WERI-Rb-1 (cell line): ENCODE measurements at regions not wholly inside any gene's neighbourhood (a gene's known extent, or its start where the extent isn't known, plus 50 kb on each side); places are given as distances from the start of the nearest gene placed in this dataset.
"Not testable (repeated sequence)": the region's sequence is repeated elsewhere in the genome, so short reads cannot be mapped to it uniquely, and the experiment has no call there.

Source experiments
- DNase-seq: peaks from one replicate; pipeline ENCODE4 v3.0.0-alpha.2; 2020
- H3K27ac ChIP-seq: fragments of 250-450 bp; sonication (Bioruptor Pico); 2 replicates; pipeline ENCODE4 v1.5.1; 2020; ENCODE audit warnings: mild to moderate bottlenecking, moderate library complexity
- H3K27me3 ChIP-seq: fragments of 250-450 bp; sonication (Bioruptor Pico); 2 replicates; pipeline ENCODE4 v1.5.1; 2021; ENCODE audit warnings: mild to moderate bottlenecking, low read depth, moderate library complexity; ENCODE audit not compliant: insufficient read depth, severe bottlenecking
- H3K36me3 ChIP-seq: fragments of 250-450 bp; sonication (Bioruptor Pico); 2 replicates; pipeline ENCODE4 v1.5.1; 2020; ENCODE audit warnings: mild to moderate bottlenecking, moderate library complexity
- H3K4me3 ChIP-seq: 2 replicates; pipeline ENCODE4 v1.5.1; 2011; ENCODE audit warnings: low read depth, mild to moderate bottlenecking, control low read depth, low read length
- H3K9me3 ChIP-seq: fragments of 250-450 bp; sonication (Bioruptor Pico); 2 replicates; pipeline ENCODE4 v1.5.1; 2021; ENCODE audit warnings: mild to moderate bottlenecking, moderate library complexity; ENCODE audit not compliant: severe bottlenecking
- TF ChIP-seq, protein P1 (sequence below): IDR thresholded peaks from 2 replicates; pipeline ENCODE4 v1.5.1; 2011; ENCODE audit warnings: low read depth, mild to moderate bottlenecking, control low read depth, inconsistent platforms, low read length

GRCh38 chr13:71300602-71301001, 566.4 kb downstream of the DACH1 start:
- TF ChIP-seq, protein P1, sequence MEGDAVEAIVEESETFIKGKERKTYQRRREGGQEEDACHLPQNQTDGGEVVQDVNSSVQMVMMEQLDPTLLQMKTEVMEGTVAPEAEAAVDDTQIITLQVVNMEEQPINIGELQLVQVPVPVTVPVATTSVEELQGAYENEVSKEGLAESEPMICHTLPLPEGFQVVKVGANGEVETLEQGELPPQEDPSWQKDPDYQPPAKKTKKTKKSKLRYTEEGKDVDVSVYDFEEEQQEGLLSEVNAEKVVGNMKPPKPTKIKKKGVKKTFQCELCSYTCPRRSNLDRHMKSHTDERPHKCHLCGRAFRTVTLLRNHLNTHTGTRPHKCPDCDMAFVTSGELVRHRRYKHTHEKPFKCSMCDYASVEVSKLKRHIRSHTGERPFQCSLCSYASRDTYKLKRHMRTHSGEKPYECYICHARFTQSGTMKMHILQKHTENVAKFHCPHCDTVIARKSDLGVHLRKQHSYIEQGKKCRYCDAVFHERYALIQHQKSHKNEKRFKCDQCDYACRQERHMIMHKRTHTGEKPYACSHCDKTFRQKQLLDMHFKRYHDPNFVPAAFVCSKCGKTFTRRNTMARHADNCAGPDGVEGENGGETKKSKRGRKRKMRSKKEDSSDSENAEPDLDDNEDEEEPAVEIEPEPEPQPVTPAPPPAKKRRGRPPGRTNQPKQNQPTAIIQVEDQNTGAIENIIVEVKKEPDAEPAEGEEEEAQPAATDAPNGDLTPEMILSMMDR = no peak
- no peaks in the 10 kb centered on the region for H3K27me3 ChIP-seq
- no peaks in the 10 kb centered on the region for H3K36me3 ChIP-seq
- no peak overlapping the region for H3K27ac ChIP-seq
- no peaks in the 10 kb centered on the region for H3K9me3 ChIP-seq
- DNase-seq = no peak
- H3K4me3 ChIP-seq = no peak overlapping the region

GRCh38 chr13:71291842-71292146, 575.2 kb downstream of the DACH1 start:
- no peaks in the 10 kb centered on the region for H3K27me3 ChIP-seq
- TF ChIP-seq, protein P1 = no peak
- H3K9me3 ChIP-seq = peaks cover 4% of the 10 kb centered on the region
- no peak overlapping the region for H3K4me3 ChIP-seq
- no peak for DNase-seq
- H3K27ac ChIP-seq = no peak overlapping the region
- no peaks in the 10 kb centered on the region for H3K36me3 ChIP-seq

GRCh38 chr13:71290963-71291841, 575.8 kb downstream of the DACH1 start:
- Histone ChIP-seq H3K27ac (no peak overlapping the region), H3K4me3 (no peak overlapping the region)

DNA sequence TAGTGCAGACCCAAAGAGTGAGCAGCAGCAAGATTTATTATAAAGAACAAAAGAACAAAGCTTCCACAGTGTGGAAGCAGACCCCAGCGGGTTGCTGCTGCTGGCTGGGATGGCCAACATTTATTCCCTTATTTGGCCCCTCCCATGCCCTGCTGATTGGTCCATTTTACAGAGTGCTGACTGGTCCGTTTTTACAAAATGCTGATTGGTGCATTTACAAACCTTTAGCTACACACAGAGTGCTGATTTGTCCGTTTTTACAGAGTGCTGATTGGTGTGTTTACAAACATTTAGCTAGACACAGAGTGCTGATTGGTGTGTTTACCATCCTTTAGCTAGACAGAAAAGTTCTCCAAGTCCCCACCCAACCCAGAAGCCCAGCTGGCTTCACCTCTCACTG, 577.0 kb downstream of the DACH1 start:
- not testable (repeated sequence) for H3K27ac ChIP-seq, H3K9me3 ChIP-seq, H3K36me3 ChIP-seq, DNase-seq, H3K4me3 ChIP-seq, H3K27me3 ChIP-seq

More at GRCh38 chr13:71290963-71291841, 575.8 kb downstream of the DACH1 start:
- H3K36me3 ChIP-seq = no peaks in the 10 kb centered on the region
- no peaks in the 10 kb centered on the region for H3K27me3 ChIP-seq
- TF ChIP-seq, protein P1 = no peak
- DNase-seq = no peak
- H3K9me3 ChIP-seq = peaks cover 4% of the 10 kb centered on the region

DNA sequence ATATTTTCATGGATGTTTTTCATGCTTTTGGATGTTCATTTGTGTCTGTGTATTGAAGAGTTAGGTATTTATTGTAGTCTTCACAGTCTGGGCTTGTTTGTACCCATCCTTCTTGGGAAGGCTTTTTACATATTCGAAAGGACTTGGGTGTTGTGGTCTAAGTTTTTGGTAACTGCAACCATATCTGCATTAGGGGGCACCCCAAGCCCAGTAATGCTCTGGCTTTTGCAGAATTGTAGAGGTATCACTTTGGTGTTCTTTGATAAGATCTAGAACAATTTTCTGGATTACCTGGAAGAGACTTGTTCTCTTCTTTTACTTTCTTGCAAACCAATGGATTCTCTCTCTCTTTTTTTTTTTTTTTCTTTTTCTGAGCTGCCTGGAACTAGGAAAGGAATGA, 581.3 kb downstream of the DACH1 start:
- TF ChIP-seq, protein P1 = no peak
- H3K27me3 ChIP-seq = no peaks in the 10 kb centered on the region
- no peaks in the 10 kb centered on the region for H3K36me3 ChIP-seq
- H3K4me3 ChIP-seq = no peak overlapping the region
- peak; percentile 14 for DNase-seq
- H3K27ac ChIP-seq = no peak overlapping the region
- H3K9me3 ChIP-seq = peaks cover 4% of the 10 kb centered on the region

GRCh38 chr13:71278512-71278911, 588.5 kb downstream of the DACH1 start:
- no peaks in the 10 kb centered on the region for H3K36me3 ChIP-seq
- DNase-seq = no peak
- no peak overlapping the region for H3K27ac ChIP-seq
- H3K4me3 ChIP-seq = no peak overlapping the region
- TF ChIP-seq, protein P1 = no peak
- no peaks in the 10 kb centered on the region for H3K9me3 ChIP-seq
- no peaks in the 10 kb centered on the region for H3K27me3 ChIP-seq
